Activated CD8-positive, alpha-beta T cell treated with anti-CD3 and anti-CD28 coated beads, Interleukin-2, amount 10 ng/mL, durations not matched to agents 7 days and 5 days (primary cell): ENCODE measurements at regions not wholly inside any gene's neighbourhood (a gene's known extent, or its start where the extent isn't known, plus 50 kb on each side); places are given as distances from the start of the nearest gene placed in this dataset.

ENCODE experiments used
- ATAC-seq: fragments of 150-1000 bp; cut with Tn5 transposase; one replicate; pipeline ENCODE4 v1.10.0; 2021; ENCODE audit warnings: moderate library complexity
- CTCF ChIA-PET: fragments of 350-600 bp; sonication (Branson Sonifier 250); formaldehyde crosslinking; loops from one replicate; lab custom pipeline; 2021; ENCODE audit warnings: antibody characterized with exemption; lab: Charles Lee
- POLR2A ChIA-PET: fragments of 350-600 bp; sonication (Branson Sonifier 250); formaldehyde crosslinking; loops from one replicate; lab custom pipeline; 2021; ENCODE audit warnings: antibody characterized with exemption; lab: Charles Lee
- DNase-seq: peaks from one replicate; pipeline ENCODE4 v3.0.0-alpha.2; 2020
- H3K27ac Mint-ChIP-seq: one replicate; pipeline ENCODE4 v1.8.0; 2021; ENCODE audit warnings: mild to moderate bottlenecking, mixed read lengths
- H3K27me3 Mint-ChIP-seq: one replicate; pipeline ENCODE4 v1.8.0; 2021; ENCODE audit warnings: low read depth, mixed read lengths
- H3K36me3 Mint-ChIP-seq: one replicate; pipeline ENCODE4 v1.8.0; 2021; ENCODE audit warnings: low read depth, mixed read lengths
- H3K4me1 Mint-ChIP-seq: one replicate; pipeline ENCODE4 v1.8.0; 2021; ENCODE audit warnings: low read depth, mixed read lengths
- H3K4me3 Mint-ChIP-seq: one replicate; pipeline ENCODE4 v1.8.0; 2021; ENCODE audit warnings: mild to moderate bottlenecking, mixed read lengths
- H3K9me3 Mint-ChIP-seq: one replicate; pipeline ENCODE4 v1.8.0; 2022; ENCODE audit warnings: mixed read lengths; ENCODE audit not compliant: insufficient read depth

GRCh38 chr6:79431537-79431933 lies 105.7 kb downstream of the LCA5 start:
- no peak overlapping the region for H3K27ac Mint-ChIP-seq
- H3K9me3 Mint-ChIP-seq, result no peaks in the 10 kb centered on the region
- ChIA-PET CTCF (no interaction called here), POLR2A (no interaction called here)
- no peaks in the 10 kb centered on the region for H3K4me1 Mint-ChIP-seq
- ATAC-seq, result no peak
- H3K4me3 Mint-ChIP-seq, result no peak overlapping the region
- no peak for DNase-seq
- no peaks in the 10 kb centered on the region for H3K36me3 Mint-ChIP-seq
- H3K27me3 Mint-ChIP-seq, result no peaks in the 10 kb centered on the region

GRCh38 chr6:79430913-79431536 lies 106.2 kb downstream of the LCA5 start:
- CTCF ChIA-PET, result no interaction called here
- Mint-ChIP-seq H3K27me3 (no peaks in the 10 kb centered on the region), H3K4me1 (no peaks in the 10 kb centered on the region), H3K9me3 (no peaks in the 10 kb centered on the region), H3K27ac (no peak overlapping the region), H3K36me3 (no peaks in the 10 kb centered on the region), H3K4me3 (no peak overlapping the region)
- DNase-seq (no peak), ATAC-seq (no peak)
- POLR2A ChIA-PET, result no interaction called here

GRCh38 chr6:79427721-79428120 lies 109.5 kb downstream of the LCA5 start:
- ChIA-PET POLR2A (interaction anchor here (0.6 kb wide), 1 partner anchor 115 kb away, joined by 3 read pairs; no protein-coding TSS in a partner anchor), CTCF (no interaction called here)
- no peak overlapping the region for H3K4me3 Mint-ChIP-seq
- no peaks in the 10 kb centered on the region for H3K4me1 Mint-ChIP-seq
- no peaks in the 10 kb centered on the region for H3K27me3 Mint-ChIP-seq
- H3K9me3 Mint-ChIP-seq, result no peaks in the 10 kb centered on the region
- DNase-seq, result no peak
- no peaks in the 10 kb centered on the region for H3K36me3 Mint-ChIP-seq
- H3K27ac Mint-ChIP-seq, result no peak overlapping the region
- no peak for ATAC-seq

- DNase-seq (no peak), ATAC-seq (no peak)
- H3K4me1 Mint-ChIP-seq, result no peaks in the 10 kb centered on the region
- H3K36me3 Mint-ChIP-seq, result no peaks in the 10 kb centered on the region
- peaks cover 3% of the 10 kb centered on the region for H3K27me3 Mint-ChIP-seq
- ChIA-PET CTCF (no interaction called here), POLR2A (interaction anchor here (0.6 kb wide), 1 partner anchor 114 kb away, joined by 3 read pairs; no protein-coding TSS in a partner anchor)
- H3K27ac Mint-ChIP-seq, result no peak overlapping the region
- no peak overlapping the region for H3K4me3 Mint-ChIP-seq
- no peaks in the 10 kb centered on the region for H3K9me3 Mint-ChIP-seq
These were observed 110.5 kb downstream of the LCA5 start for GRCh38 chr6:79426625-79427278.

- peaks cover 3% of the 10 kb centered on the region for H3K27me3 Mint-ChIP-seq
- no peak overlapping the region for H3K27ac Mint-ChIP-seq
- CTCF ChIA-PET, result no interaction called here
- ATAC-seq, result no peak
- H3K4me3 Mint-ChIP-seq, result no peak overlapping the region
- H3K9me3 Mint-ChIP-seq, result no peaks in the 10 kb centered on the region
- no peaks in the 10 kb centered on the region for H3K36me3 Mint-ChIP-seq
- DNase-seq, result no peak
- H3K4me1 Mint-ChIP-seq, result no peaks in the 10 kb centered on the region
- POLR2A ChIA-PET, result no interaction called here
These were observed 111.5 kb downstream of the LCA5 start for GRCh38 chr6:79425589-79426311.

GRCh38 chr6:79423216-79423615 lies 114.0 kb downstream of the LCA5 start:
- Mint-ChIP-seq H3K36me3 (no peaks in the 10 kb centered on the region), H3K4me1 (no peaks in the 10 kb centered on the region), H3K27me3 (peaks cover 7% of the 10 kb centered on the region), H3K9me3 (no peaks in the 10 kb centered on the region), H3K27ac (no peak overlapping the region), H3K4me3 (no peak overlapping the region)
- ChIA-PET CTCF (no interaction called here), POLR2A (no interaction called here)
- DNase-seq (no peak), ATAC-seq (no peak)

GRCh38 chr6:79422666-79423065 lies 114.6 kb downstream of the LCA5 start:
- H3K27me3 Mint-ChIP-seq, result peaks cover 7% of the 10 kb centered on the region
- no peak overlapping the region for H3K27ac Mint-ChIP-seq
- no peak for DNase-seq
- H3K36me3 Mint-ChIP-seq, result no peaks in the 10 kb centered on the region
- H3K4me3 Mint-ChIP-seq, result no peak overlapping the region
- ChIA-PET POLR2A (no interaction called here), CTCF (no interaction called here)
- no peaks in the 10 kb centered on the region for H3K4me1 Mint-ChIP-seq
- ATAC-seq, result no peak
- H3K9me3 Mint-ChIP-seq, result no peaks in the 10 kb centered on the region

- H3K27me3 Mint-ChIP-seq, result peaks cover 7% of the 10 kb centered on the region
- ChIA-PET CTCF (no interaction called here), POLR2A (no interaction called here)
- no peaks in the 10 kb centered on the region for H3K9me3 Mint-ChIP-seq
- no peak overlapping the region for H3K4me3 Mint-ChIP-seq
- DNase-seq (no peak), ATAC-seq (no peak)
- no peak overlapping the region for H3K27ac Mint-ChIP-seq
- no peaks in the 10 kb centered on the region for H3K4me1 Mint-ChIP-seq
- H3K36me3 Mint-ChIP-seq, result no peaks in the 10 kb centered on the region
These were observed 115.3 kb downstream of the LCA5 start for GRCh38 chr6:79421707-79422484.

- no peak for ATAC-seq
- no peaks in the 10 kb centered on the region for H3K4me1 Mint-ChIP-seq
- H3K9me3 Mint-ChIP-seq, result no peaks in the 10 kb centered on the region
- H3K27me3 Mint-ChIP-seq, result peaks cover 7% of the 10 kb centered on the region
- no peaks in the 10 kb centered on the region for H3K36me3 Mint-ChIP-seq
- ChIA-PET CTCF (no interaction called here), POLR2A (no interaction called here)
- H3K4me3 Mint-ChIP-seq, result no peak overlapping the region
- no peak for DNase-seq
- no peak overlapping the region for H3K27ac Mint-ChIP-seq
These were observed 116.2 kb downstream of the LCA5 start for GRCh38 chr6:79421001-79421411.

GRCh38 chr6:79420054-79420453 lies 117.2 kb downstream of the LCA5 start:
- CTCF ChIA-PET, result no interaction called here
- Mint-ChIP-seq H3K9me3 (no peaks in the 10 kb centered on the region), H3K4me1 (no peaks in the 10 kb centered on the region), H3K4me3 (no peak overlapping the region), H3K27me3 (peaks cover 7% of the 10 kb centered on the region), H3K27ac (no peak overlapping the region), H3K36me3 (no peaks in the 10 kb centered on the region)
- ATAC-seq (no peak), DNase-seq (no peak)
- POLR2A ChIA-PET, result no interaction called here

GRCh38 chr6:79416931-79417330 lies 120.3 kb downstream of the LCA5 start:
- no peak for ATAC-seq
- H3K27ac Mint-ChIP-seq, result no peak overlapping the region
- peaks cover 4% of the 10 kb centered on the region for H3K27me3 Mint-ChIP-seq

GRCh38 chr6:79413562-79414002 lies 123.6 kb downstream of the LCA5 start:
- Mint-ChIP-seq H3K9me3 (no peaks in the 10 kb centered on the region), H3K27ac (no peak overlapping the region), H3K27me3 (no peaks in the 10 kb centered on the region), H3K4me1 (no peaks in the 10 kb centered on the region), H3K36me3 (no peaks in the 10 kb centered on the region), H3K4me3 (no peak overlapping the region)
- ChIA-PET POLR2A (no interaction called here), CTCF (no interaction called here)
- ATAC-seq (no peak), DNase-seq (no peak)

More at GRCh38 chr6:79416931-79417330, 120.3 kb downstream of the LCA5 start:
- DNase-seq, result no peak
- no peaks in the 10 kb centered on the region for H3K36me3 Mint-ChIP-seq
- ChIA-PET CTCF (no interaction called here), POLR2A (no interaction called here)
- H3K9me3 Mint-ChIP-seq, result no peaks in the 10 kb centered on the region
- no peak overlapping the region for H3K4me3 Mint-ChIP-seq
- H3K4me1 Mint-ChIP-seq, result no peaks in the 10 kb centered on the region
